Peyer's patch (tissue), 4 donors: ENCODE measurements at regions not wholly inside any gene's neighbourhood (a gene's known extent, or its start where the extent isn't known, plus 50 kb on each side); places are given as distances from the start of the nearest gene placed in this dataset.

Experiments used
- POLR2A ChIP-seq, 2 donors: fragments of 450-650 bp; IDR thresholded peaks; one replicate each; pipeline ENCODE4 v1.5.1; 2017; ENCODE audit warnings: antibody characterized with exemption in 2 of 2, mild to moderate bottlenecking in 2 of 2, moderate library complexity in 2 of 2
- TF ChIP-seq, protein P1 (sequence below), 6 experiments: fragments of 450-650 bp in 4 of 6; fragments of 200-600 bp in 2 of 6; sonication (generic) in 1 of 6; IDR thresholded peaks; one replicate each; pipeline ENCODE4 v1.5.1; 2017 to 2019; ENCODE audit warnings: antibody characterized with exemption in 6 of 6, mild to moderate bottlenecking in 3 of 6, moderate library complexity in 1 of 6

GRCh38 chr10:55881588-55881987, 479.5 kb downstream of the ZWINT start:
- TF ChIP-seq, protein P1, sequence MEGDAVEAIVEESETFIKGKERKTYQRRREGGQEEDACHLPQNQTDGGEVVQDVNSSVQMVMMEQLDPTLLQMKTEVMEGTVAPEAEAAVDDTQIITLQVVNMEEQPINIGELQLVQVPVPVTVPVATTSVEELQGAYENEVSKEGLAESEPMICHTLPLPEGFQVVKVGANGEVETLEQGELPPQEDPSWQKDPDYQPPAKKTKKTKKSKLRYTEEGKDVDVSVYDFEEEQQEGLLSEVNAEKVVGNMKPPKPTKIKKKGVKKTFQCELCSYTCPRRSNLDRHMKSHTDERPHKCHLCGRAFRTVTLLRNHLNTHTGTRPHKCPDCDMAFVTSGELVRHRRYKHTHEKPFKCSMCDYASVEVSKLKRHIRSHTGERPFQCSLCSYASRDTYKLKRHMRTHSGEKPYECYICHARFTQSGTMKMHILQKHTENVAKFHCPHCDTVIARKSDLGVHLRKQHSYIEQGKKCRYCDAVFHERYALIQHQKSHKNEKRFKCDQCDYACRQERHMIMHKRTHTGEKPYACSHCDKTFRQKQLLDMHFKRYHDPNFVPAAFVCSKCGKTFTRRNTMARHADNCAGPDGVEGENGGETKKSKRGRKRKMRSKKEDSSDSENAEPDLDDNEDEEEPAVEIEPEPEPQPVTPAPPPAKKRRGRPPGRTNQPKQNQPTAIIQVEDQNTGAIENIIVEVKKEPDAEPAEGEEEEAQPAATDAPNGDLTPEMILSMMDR (IDR thresholded peaks at IDR 0.05): no peak
- TF ChIP-seq POLR2A (IDR thresholded peaks at IDR 0.05): no peak
